Inflammatory macrophage (primary cell): ENCODE measurements at regions not wholly inside any gene's neighbourhood (a gene's known extent, or its start where the extent isn't known, plus 50 kb on each side); places are given as distances from the start of the nearest gene placed in this dataset.
A peak's percentile ranks its signal among the peaks of the same experiment; 100 is the strongest.
"Not testable (repeated sequence)": the region's sequence is repeated elsewhere in the genome, so short reads cannot be mapped to it uniquely, and the experiment has no call there.

Source experiments
- DNase-seq, 2 donors: peaks; one replicate each; pipeline ENCODE4 v3.0.0-alpha.2; 2020 to 2022

DNA sequence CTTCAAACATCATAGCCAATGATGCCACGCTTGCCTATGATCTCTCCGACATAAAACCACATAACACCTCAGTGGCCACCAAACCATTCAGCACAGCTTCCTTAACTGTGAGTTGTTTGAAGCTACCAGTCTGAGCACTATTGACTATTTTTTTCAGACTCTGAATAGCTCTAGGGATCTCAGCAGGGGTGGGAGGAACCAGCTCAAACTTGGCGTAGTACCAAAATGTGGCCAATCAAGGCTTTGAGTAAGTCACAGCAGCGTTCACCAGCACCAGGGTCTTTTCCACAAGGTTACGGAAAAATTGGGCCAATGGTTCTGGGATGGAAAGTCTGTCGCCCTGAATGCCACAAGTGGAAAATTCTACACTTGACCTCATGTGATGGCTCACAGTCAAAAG is 70.6 kb downstream of the SMPDL3A start:
- DNase-seq, result no peak

DNA sequence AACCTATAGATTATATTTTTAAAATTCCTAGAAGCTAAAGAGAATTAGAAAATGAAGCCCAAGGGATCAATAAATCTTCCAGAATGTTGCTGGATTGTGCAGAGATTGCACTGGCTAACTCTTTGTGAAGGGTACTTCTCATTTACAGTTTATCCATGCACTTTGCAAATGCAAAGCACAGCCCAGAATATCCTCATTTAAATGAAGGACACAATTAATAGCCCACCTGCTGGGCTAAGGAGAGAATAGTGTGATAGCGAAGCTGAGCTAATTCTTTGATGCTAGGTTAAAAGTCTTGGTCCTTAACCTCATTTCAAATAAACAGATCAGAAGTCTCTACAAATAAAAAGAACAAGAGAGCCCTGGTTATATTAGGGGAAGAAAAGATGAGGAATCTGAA is 72.5 kb downstream of the SMPDL3A start:
- DNase-seq, result no peak

DNA sequence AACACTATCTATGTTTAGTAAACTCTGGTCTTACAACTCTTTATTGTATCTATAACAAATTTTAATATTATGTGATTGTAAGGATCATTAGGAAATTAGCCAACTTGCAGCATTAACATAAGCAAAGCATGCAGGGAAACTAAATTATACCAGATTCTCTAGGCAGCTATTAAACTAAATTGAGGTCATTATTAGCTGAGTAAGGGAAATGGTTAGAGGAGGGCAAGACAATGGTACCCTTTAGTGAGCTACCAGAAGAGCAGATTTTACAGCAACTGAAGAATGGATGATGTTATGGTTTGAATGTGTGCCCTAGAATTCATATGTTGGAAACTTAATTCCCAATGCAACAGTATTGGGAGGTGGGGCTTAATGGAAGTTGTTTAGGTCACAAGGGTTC is 79.1 kb downstream of the SMPDL3A start:
- DNase-seq, result no peak

DNA sequence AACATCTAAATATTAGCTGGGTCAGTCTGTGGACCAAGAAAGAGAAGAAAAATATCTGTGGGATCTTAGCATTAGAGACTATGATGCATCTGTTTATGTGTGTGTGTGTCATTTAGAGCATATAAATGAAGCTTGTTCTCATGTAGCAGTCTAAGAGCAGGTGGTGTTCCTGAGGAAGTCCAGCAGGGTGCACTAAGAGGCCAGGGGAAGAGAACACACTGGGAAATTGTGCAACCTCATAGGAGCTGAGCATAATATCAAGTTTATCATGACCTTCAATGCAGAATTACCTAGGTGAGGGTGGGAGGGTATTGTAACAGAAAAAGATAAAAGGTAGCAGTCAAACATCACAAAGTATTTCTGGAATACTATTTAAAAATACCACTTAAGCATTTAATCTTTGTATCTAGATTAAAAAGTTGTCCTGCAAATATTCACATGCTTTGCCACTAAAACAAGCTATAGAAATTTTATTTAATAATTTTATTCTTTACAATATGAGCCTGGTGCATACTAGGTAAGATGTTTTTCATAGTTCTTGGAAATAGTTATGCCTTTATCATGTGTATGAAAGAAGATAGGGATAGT is 80.5 kb downstream of the SMPDL3A start:
- DNase-seq, result peak; percentile 37 to 52

DNA sequence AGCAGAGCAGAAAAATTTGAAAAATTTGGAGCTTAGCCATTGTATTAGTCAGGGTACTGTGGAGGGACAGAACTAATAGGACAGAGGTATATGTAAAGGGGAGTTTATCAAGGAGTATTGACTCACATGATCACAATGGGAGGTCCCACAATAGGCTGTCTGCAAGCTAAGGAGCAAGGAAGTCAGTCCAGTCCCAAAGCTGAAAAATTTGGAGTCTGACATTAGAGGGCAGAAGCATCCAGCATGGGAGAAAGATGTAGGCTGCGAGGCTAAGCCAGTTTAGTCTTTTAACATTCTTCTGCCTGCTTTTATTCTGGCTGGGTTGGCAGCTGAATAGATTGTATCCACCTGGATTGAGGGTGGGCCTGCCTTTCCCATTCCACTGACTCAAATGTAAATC is 82.0 kb downstream of the SMPDL3A start:
- DNase-seq, result no peak

DNA sequence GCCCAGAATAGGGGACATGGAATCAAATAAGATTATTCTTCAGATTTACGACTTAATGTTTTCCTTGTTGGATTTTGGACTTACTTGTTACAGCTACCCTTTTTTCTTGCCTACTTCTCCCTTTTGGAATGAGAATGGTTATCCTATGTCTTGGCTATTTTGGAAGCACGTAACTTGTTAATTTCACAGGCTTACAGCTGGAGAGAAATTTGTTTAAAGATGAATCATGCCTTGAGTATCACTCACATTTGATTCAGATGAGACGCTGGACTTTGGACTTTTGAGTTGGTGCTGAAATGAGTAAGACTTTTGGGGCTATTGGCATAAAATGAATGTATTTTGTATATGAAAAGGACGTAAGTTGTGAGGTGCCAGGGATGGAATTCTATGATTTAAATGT is 83.3 kb downstream of the SMPDL3A start:
- no peak for DNase-seq

DNA sequence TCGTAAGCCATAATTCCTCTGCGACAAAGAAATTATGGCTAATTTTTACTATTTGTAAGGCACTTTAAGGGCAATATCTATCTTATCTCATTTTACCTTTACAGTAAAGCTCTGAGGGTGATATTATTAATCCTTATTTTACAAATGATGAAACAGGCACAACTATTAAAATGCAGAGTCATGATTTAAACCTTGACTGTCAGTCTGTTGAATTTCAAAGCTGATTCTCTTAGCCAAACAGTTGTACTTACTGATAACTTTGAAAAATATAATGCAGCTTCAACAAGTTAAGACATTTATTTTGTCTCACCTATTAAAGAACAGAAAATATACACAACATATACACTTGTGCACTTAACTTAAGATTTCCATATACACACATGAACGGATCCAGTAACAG is 88.2 kb downstream of the SMPDL3A start:
- DNase-seq, result no peak

DNA sequence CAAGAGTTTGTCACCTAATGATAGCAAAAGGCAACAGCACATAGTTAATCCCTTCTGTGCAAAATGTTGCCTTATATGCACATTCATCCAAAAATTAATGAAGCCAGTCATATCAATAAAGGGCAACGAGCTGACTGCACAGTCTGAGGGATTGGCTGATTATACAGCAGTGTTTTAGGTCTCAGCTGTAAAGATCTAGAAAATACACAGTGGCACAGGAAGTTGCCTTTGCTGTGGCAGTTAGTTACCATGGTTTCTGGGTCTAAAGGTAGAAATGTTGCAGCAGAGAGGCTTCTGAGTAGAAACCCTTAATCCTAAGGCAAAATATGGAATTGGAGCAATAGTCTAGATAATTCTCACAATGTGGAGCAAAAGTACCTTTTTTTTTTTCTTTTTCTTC is 89.7 kb downstream of the SMPDL3A start:
- DNase-seq, result no peak

DNA sequence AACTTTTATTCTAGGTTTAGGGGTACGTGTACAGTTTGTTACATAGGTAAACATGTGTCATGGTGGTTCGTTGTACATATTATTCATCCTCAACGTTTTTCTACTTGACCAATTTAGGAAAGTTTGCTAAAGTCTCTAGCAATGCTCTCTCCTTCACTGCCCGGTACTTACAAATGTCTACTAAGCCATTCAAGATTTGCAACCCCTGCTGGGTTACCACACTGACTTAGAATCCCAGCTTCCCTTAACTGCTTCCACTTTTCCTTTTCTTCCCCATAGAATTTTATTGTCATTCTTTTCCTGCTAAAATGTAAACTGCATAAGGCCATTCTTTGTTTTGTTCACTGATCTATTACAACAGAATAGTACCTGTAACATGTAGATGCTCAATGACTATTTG is 97.4 kb downstream of the SMPDL3A start:
- no peak for DNase-seq

DNA sequence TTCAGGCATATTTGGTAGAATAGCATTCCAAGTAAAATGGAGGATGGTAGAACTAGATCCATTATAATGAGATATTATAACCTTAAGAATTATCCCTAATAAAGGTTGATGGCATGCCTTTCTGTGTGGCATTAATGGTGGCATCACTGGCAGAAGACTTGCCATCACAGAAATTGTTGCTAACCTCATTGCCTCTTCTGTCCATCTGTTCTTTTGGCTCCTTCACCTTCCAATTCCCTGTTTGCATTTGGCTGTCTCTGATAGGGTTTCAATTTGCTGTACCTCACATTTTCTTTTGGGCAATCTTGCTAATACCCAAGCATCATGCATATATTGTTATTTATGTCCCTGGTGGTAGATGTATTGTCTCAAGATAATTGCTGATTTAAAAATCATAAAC is 98.9 kb downstream of the SMPDL3A start:
- DNase-seq, result no peak

DNA sequence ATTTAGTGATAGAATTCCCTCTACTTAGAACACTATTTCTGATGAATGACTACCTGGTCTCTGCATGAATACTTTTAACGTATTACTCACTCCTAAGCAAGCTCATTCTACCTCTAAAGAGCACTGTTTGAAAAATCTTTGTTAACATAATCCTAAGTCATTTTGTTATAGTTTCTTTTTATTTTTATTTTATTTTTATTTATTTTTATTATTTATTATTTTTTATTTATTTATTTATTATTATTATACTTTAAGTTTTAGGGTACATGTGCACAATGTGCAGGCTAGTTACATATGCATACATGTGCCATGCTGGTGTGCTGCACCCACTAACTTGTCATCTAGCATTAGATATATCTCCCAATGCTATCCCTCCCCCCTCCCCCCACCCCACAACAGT is 99.6 kb downstream of the SMPDL3A start:
- not testable (repeated sequence) for DNase-seq

DNA sequence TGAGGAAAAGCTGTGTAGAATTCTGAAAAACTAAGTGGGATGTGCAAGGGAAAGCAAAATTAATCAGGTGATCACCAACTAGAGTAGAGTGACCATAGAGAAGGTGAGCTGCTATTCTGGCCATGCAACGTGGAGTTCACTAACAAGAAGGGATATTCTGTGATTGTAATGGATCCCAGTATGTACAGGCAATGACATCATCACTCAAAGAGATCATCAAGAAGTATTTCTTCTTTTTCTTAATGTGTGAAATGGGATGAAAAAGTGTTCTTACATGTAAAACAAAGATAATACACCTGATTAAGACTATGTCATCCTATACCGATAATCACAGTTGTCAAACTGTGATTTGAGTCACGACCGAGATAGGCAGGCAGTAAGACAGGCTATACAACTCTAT is 101.2 kb downstream of the SMPDL3A start:
- DNase-seq, result no peak

DNA sequence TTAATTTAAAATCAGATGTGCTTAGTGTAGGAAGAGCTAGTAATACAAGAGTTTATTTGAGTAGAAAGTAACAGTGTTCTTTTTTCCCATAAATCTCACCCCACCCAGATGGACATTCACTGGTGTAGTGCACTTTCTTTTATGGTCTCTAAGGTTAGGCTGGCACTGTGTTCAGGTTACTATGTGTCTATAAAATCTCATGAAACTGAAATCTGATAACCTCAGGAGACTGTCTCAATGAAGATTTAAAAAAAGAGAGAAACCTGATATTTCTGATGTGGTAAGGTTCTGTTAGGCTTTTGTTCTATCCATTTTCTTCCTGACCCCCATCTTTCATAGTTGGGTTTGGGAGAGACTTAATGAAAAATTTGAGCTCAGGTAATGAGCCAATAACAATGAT is 101.2 kb upstream of the CLVS2 start:
- no peak for DNase-seq

DNA sequence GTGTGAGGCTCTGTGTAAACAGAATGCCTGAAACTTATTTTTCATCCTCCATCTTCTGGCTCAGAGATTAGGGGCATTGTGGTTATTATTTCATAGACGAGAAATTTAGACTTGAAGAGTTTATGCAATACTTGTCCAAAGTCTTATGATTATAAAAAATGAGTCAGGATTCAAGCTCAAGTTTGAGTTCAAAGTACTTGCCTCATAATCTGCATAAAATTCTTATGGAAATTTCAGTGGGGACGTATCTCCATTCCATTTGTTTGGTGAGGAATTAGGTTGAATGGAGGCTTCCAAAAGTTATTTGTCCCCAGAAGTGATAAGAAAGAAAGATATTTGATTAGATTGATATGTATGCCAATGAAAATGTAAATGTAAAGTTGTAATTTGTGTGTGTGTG is 93.7 kb upstream of the CLVS2 start:
- DNase-seq, result no peak

DNA sequence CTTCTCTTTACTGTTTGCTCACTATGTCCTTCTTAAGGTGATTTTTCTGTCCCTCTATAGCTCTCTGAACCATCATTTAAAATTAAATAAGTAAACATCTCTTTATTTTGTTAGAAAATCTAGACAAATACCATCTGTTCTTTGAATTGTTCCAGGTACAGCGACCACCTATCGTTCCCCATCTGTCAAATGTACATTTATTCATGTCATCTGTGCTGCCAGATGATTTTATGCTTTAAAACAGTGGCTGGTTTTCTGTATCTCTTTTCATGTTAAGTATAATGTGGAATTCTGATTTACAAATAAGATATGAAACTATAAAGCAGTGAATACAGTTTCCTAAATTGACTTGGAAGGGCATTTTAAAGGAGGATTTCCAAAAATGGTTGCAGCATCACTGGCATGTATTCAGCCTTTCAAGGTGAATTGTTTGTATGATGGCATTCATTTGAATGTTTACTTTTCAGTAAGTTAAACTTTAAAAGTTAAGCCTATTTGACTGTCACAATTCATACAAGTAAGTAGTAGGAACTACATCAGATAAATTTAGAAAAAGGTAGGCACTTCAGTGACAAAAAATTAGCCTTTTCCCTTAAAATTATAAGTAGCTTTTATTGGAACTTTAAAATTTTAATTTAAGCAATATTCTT is 92.6 kb upstream of the CLVS2 start:
- DNase-seq, result no peak

DNA sequence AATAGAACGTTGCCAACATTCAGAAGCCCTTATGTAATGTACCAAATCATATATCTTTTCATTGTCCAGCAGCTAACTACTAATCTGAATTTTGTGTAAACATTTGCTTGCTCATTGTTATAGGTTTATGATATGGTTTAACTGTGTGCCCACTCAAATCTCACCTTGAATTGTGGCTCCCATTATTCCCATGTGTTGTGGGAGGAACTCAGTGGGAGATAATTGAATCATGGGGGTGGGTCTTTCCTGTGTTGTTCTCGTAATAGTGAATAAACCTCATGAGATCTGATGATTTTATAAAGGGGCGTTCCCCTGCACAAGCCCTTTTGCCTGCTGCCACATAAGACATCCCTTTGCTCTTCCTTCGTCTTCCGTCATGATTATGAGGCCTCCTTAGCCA is 91.9 kb upstream of the CLVS2 start:
- no peak for DNase-seq

DNA sequence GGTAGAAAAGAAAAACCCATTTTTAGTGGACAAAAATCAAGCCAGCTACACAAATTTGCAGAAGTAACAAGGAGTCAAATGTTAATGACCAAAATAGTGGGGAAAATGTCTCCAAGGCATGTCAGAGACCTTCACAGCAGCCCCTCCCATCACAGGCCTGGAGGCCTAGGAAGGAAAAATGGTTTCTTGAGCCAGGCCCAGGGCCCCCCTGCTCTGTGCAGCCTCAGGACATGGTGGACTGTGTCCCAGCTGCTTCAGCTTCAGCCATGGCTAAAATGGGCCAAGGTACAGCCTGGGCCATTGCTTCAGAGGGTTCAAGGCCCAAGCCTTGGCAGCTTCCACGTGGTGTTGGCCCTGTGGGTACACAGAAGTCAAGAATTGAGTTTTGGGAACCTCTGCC is 82.5 kb upstream of the CLVS2 start:
- DNase-seq, result no peak

DNA sequence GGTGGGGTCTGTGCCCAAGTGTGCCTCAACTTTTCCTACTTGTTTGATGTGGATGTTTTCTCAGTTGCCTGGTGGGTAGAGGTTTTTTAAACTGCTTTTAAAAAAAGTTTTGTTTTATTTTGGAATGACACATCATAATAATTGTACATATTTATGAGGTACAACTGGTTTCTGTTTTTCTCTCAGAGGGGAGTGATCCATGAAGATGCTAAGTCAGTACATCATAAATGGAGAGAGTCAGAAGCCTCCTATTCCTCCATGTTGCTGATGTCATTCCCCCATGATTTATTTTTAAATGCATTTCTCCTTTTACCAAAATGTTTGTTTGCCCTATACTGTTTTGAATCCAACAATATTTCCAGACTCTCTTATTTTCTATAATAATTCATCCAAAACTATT is 77.3 kb upstream of the CLVS2 start:
- DNase-seq, result no peak

DNA sequence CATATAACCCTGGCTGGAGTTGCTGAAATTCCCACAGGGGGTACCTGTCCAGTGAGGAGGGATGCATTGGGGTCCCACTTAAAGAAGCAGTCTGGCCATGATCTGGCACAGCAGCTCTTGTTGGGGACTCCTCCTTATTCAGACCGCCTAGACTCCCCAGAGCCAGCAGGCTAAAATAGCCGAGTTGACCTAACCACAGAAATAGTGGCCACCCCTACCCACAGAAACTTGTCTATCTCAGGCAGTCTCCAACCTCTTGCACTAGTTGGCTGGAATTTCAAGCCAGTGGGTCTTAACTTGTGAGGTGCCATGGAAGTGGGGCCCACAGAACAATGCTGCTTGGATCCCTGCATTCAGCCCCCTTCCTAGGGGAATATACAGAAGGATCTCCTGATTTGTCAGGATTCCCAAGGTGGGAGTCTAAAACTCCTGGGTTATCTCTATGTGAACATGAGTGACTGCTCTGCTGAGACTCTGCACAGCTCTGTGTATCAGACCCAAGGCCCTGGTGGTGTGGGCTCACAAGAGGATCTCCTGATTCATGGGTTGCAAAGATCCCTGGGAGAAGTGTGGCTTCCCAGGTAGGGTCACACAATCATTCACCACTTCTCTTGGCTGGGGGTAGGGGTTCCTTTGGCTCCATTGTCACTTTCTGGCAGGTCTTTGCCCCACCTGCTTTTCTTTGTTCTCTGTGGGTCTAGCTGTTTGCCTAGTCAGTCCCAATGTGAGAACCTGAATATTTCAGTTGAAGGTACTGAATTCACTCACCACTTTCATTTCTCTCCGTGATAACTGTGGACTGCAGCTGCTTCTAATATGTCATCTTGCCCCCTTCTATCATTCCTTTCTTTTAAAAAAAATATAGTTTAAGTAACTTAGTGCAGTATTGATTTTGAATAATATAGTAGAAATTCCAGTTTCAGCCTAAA is 65.5 kb upstream of the CLVS2 start:
- DNase-seq, result no peak

DNA sequence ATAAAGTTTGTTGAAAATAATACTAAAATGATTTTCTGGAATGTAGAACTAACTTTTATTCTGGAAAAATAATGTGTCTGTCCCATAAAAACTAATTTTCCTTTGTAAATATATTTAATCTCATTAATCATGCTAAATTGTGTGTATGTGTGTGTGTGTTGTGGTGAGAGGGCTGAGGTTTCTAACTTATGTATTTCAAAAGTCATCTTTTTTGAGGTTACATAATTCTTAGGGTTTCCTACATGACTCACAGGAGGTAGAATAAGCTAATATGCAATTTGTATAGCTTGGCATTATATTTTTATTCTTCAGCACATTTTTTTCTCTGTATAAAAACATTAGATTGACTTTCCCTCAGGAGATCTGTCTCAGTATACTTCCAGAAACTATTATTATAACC is 64.1 kb upstream of the CLVS2 start:
- no peak for DNase-seq

DNA sequence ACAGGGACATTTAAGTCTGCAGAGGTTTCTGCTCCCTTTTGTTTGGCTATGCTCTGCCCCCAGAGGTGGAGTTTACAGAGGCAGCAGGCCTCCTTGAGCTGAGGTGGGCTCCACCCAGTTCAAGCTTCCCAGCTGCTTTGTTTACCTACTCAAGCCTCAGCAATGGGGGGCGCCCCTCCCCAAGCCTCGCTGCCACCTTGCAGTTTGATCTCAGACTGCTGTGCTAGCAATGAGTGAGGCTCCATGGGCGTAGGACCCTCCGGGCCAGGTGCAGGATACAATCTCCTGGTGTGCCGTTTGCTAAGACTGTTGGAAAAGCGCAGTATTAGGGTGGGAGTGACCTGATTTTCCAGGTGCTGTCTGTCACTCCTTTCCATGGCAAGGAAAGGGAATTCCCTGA is 51.1 kb upstream of the CLVS2 start:
- DNase-seq, result not testable (repeated sequence)
